ENCODE measurements at regions not wholly inside any gene's neighbourhood (a gene's known extent, or its start where the extent isn't known, plus 50 kb on each side); places are given as distances from the start of the nearest gene placed in this dataset.

- DNase-seq: no peak
- H3K27me3 ChIP-seq (ENCODE audit: control insufficient read depth, insufficient read depth, low read length): no peaks in the 10 kb centered on the region
- no peaks in the 10 kb centered on the region for H3K36me3 ChIP-seq (replicated peaks; ENCODE audit: control insufficient read depth, insufficient read depth, low read length)
- no peak overlapping the region for H3K4me3 ChIP-seq (ENCODE audit: insufficient read depth, low read depth, low read length)
These were observed 306.6 kb downstream of the ACTL7B start for GRCh38 chr9:108549184-108549583.

- Histone ChIP-seq H3K36me3 (replicated peaks; ENCODE audit: control insufficient read depth, insufficient read depth, low read length) (no peaks in the 10 kb centered on the region), H3K27me3 (ENCODE audit: control insufficient read depth, insufficient read depth, low read length) (no peaks in the 10 kb centered on the region), H3K4me3 (ENCODE audit: insufficient read depth, low read depth, low read length) (no peak overlapping the region)
- DNase-seq: no peak
These were observed 308.2 kb downstream of the ACTL7B start for GRCh38 chr9:108547411-108548135.

- Histone ChIP-seq H3K27me3 (ENCODE audit: control insufficient read depth, insufficient read depth, low read length) (no peaks in the 10 kb centered on the region), H3K4me3 (ENCODE audit: insufficient read depth, low read depth, low read length) (no peak overlapping the region), H3K36me3 (replicated peaks; ENCODE audit: control insufficient read depth, insufficient read depth, low read length) (no peaks in the 10 kb centered on the region)
- DNase-seq: no peak
These were observed 309.6 kb downstream of the ACTL7B start for GRCh38 chr9:108546215-108546614.

- DNase-seq: no peak
- H3K36me3 ChIP-seq (replicated peaks; ENCODE audit: control insufficient read depth, insufficient read depth, low read length): no peaks in the 10 kb centered on the region
- H3K27me3 ChIP-seq (ENCODE audit: control insufficient read depth, insufficient read depth, low read length): no peaks in the 10 kb centered on the region
- H3K4me3 ChIP-seq (ENCODE audit: insufficient read depth, low read depth, low read length): no peak overlapping the region
These were observed 310.4 kb downstream of the ACTL7B start for GRCh38 chr9:108545436-108545835.

GRCh38 chr9:108544866-108545265 lies 310.9 kb downstream of the ACTL7B start:
- no peak overlapping the region for H3K4me3 ChIP-seq (ENCODE audit: insufficient read depth, low read depth, low read length)
- no peaks in the 10 kb centered on the region for H3K27me3 ChIP-seq (ENCODE audit: control insufficient read depth, insufficient read depth, low read length)
- DNase-seq: no peak
- no peaks in the 10 kb centered on the region for H3K36me3 ChIP-seq (replicated peaks; ENCODE audit: control insufficient read depth, insufficient read depth, low read length)

- H3K4me3 ChIP-seq (ENCODE audit: insufficient read depth, low read depth, low read length): no peak overlapping the region
- H3K27me3 ChIP-seq (ENCODE audit: control insufficient read depth, insufficient read depth, low read length): no peaks in the 10 kb centered on the region
- H3K36me3 ChIP-seq (replicated peaks; ENCODE audit: control insufficient read depth, insufficient read depth, low read length): no peaks in the 10 kb centered on the region
- peak; percentile 48 for DNase-seq
These were observed 312.5 kb downstream of the ACTL7B start for GRCh38 chr9:108543251-108543778.

GRCh38 chr9:108537756-108538155 lies 318.0 kb downstream of the ACTL7B start:
- no peak overlapping the region for H3K4me3 ChIP-seq (ENCODE audit: insufficient read depth, low read depth, low read length)
- DNase-seq: no peak
- H3K27me3 ChIP-seq (ENCODE audit: control insufficient read depth, insufficient read depth, low read length): no peaks in the 10 kb centered on the region
- no peaks in the 10 kb centered on the region for H3K36me3 ChIP-seq (replicated peaks; ENCODE audit: control insufficient read depth, insufficient read depth, low read length)

GRCh38 chr9:108536836-108537601 lies 318.8 kb downstream of the ACTL7B start:
- H3K36me3 ChIP-seq (replicated peaks; ENCODE audit: control insufficient read depth, insufficient read depth, low read length): no peaks in the 10 kb centered on the region
- DNase-seq: no peak
- H3K27me3 ChIP-seq (ENCODE audit: control insufficient read depth, insufficient read depth, low read length): no peaks in the 10 kb centered on the region
- H3K4me3 ChIP-seq (ENCODE audit: insufficient read depth, low read depth, low read length): no peak overlapping the region

- Histone ChIP-seq H3K36me3 (replicated peaks; ENCODE audit: control insufficient read depth, insufficient read depth, low read length) (no peaks in the 10 kb centered on the region), H3K4me3 (ENCODE audit: insufficient read depth, low read depth, low read length) (no peak overlapping the region), H3K27me3 (ENCODE audit: control insufficient read depth, insufficient read depth, low read length) (no peaks in the 10 kb centered on the region)
- DNase-seq: peak; percentile 56
These were observed 320.3 kb downstream of the ACTL7B start for GRCh38 chr9:108535526-108535925.

- Histone ChIP-seq H3K36me3 (replicated peaks; ENCODE audit: control insufficient read depth, insufficient read depth, low read length) (no peaks in the 10 kb centered on the region), H3K27me3 (ENCODE audit: control insufficient read depth, insufficient read depth, low read length) (no peaks in the 10 kb centered on the region), H3K4me3 (ENCODE audit: insufficient read depth, low read depth, low read length) (no peak overlapping the region)
- DNase-seq: no peak
These were observed 321.0 kb downstream of the ACTL7B start for GRCh38 chr9:108534741-108535140.

GRCh38 chr9:108530141-108530540 lies 325.6 kb downstream of the ACTL7B start:
- no peak for DNase-seq
- Histone ChIP-seq H3K27me3 (ENCODE audit: control insufficient read depth, insufficient read depth, low read length) (no peaks in the 10 kb centered on the region), H3K36me3 (replicated peaks; ENCODE audit: control insufficient read depth, insufficient read depth, low read length) (no peaks in the 10 kb centered on the region), H3K4me3 (ENCODE audit: insufficient read depth, low read depth, low read length) (no peak overlapping the region)

GRCh38 chr9:108528231-108528630 lies 327.6 kb downstream of the ACTL7B start:
- Histone ChIP-seq H3K27me3 (ENCODE audit: control insufficient read depth, insufficient read depth, low read length) (no peaks in the 10 kb centered on the region; the same call in 1 of the 2 replicates), H3K4me3 (ENCODE audit: insufficient read depth, low read depth, low read length) (no peak overlapping the region), H3K36me3 (replicated peaks; ENCODE audit: control insufficient read depth, insufficient read depth, low read length) (no peaks in the 10 kb centered on the region)
- DNase-seq: no peak

- no peaks in the 10 kb centered on the region for H3K36me3 ChIP-seq (replicated peaks; ENCODE audit: control insufficient read depth, insufficient read depth, low read length)
- H3K27me3 ChIP-seq (ENCODE audit: control insufficient read depth, insufficient read depth, low read length): no peaks in the 10 kb centered on the region; the same call in 1 of the 2 replicates
- DNase-seq: no peak
- H3K4me3 ChIP-seq (ENCODE audit: insufficient read depth, low read depth, low read length): no peak overlapping the region
These were observed 329.3 kb downstream of the ACTL7B start for GRCh38 chr9:108526518-108526917.

- no peaks in the 10 kb centered on the region for H3K36me3 ChIP-seq (replicated peaks; ENCODE audit: control insufficient read depth, insufficient read depth, low read length)
- no peaks in the 10 kb centered on the region; the same call in 1 of the 2 replicates for H3K27me3 ChIP-seq (ENCODE audit: control insufficient read depth, insufficient read depth, low read length)
- DNase-seq: no peak
- H3K4me3 ChIP-seq (ENCODE audit: insufficient read depth, low read depth, low read length): no peak overlapping the region
These were observed 330.6 kb downstream of the ACTL7B start for GRCh38 chr9:108525186-108525585.

GRCh38 chr9:108521063-108521590 lies 334.7 kb downstream of the ACTL7B start:
- DNase-seq: no peak
- H3K27me3 ChIP-seq (ENCODE audit: control insufficient read depth, insufficient read depth, low read length): no peaks in the 10 kb centered on the region; the same call in 1 of the 2 replicates
- H3K4me3 ChIP-seq (ENCODE audit: insufficient read depth, low read depth, low read length): no peak overlapping the region
- no peaks in the 10 kb centered on the region for H3K36me3 ChIP-seq (replicated peaks; ENCODE audit: control insufficient read depth, insufficient read depth, low read length)
